GM23338 (cell line): ENCODE measurements at regions not wholly inside any gene's neighbourhood (a gene's known extent, or its start where the extent isn't known, plus 50 kb on each side); places are given as distances from the start of the nearest gene placed in this dataset.
A peak's percentile ranks its signal among the peaks of the same experiment; 100 is the strongest.

ENCODE experiments used
- ATAC-seq: fragments of 200-7000 bp; cut with Tn5 transposase; 3 replicates; pipeline ENCODE4 v1.9.1; 2020
- DNase-seq: peaks from one replicate; pipeline ENCODE4 v3.0.0-alpha.2; 2015; ENCODE audit warnings: low spot score
- H2AFZ ChIP-seq: fragments of 200-600 bp; sonication (generic); 2 replicates; pipeline ENCODE4 v1.8.0; 2016; ENCODE audit warnings: antibody characterized with exemption, mild to moderate bottlenecking, moderate library complexity
- H3F3A ChIP-seq: fragments of 200-600 bp; sonication (generic); replicated peaks from 2 replicates; pipeline ENCODE4 v1.8.0; 2017; ENCODE audit warnings: antibody characterized with exemption, mixed run types, low read depth
- H3K27ac ChIP-seq: fragments of 200-600 bp; sonication (generic); 2 replicates; pipeline ENCODE4 v1.6.1; 2016; ENCODE audit warnings: low read depth
- H3K27me3 ChIP-seq: fragments of 200-600 bp; sonication (generic); 2 replicates; pipeline ENCODE4 v1.8.0; 2016; ENCODE audit warnings: mild to moderate bottlenecking, mixed run types, moderate library complexity; ENCODE audit not compliant: insufficient read depth
- H3K36me3 ChIP-seq: fragments of 200-600 bp; sonication (generic); 2 replicates; pipeline ENCODE4 v1.8.0; 2016; ENCODE audit warnings: mild to moderate bottlenecking; ENCODE audit not compliant: insufficient read depth
- H3K4me1 ChIP-seq: fragments of 200-600 bp; sonication (generic); 2 replicates; pipeline ENCODE4 v1.8.0; 2016; ENCODE audit warnings: mild to moderate bottlenecking, moderate library complexity; ENCODE audit not compliant: insufficient read depth
- H3K4me2 ChIP-seq: fragments of 200-600 bp; sonication (generic); 2 replicates; pipeline ENCODE4 v1.7.1; 2017; ENCODE audit warnings: mixed run types
- H3K4me3 ChIP-seq: fragments of 200-600 bp; sonication (generic); 2 replicates; pipeline ENCODE4 v1.6.1; 2016; ENCODE audit warnings: mixed run types
- H3K79me2 ChIP-seq: fragments of 200-600 bp; sonication (generic); replicated peaks from 2 replicates; pipeline ENCODE4 v1.8.0; 2017; ENCODE audit warnings: mild to moderate bottlenecking; ENCODE audit not compliant: insufficient read depth
- H3K9me2 ChIP-seq: fragments of 200-600 bp; sonication (generic); 2 replicates; pipeline ENCODE4 v1.8.0; 2017; ENCODE audit not compliant: insufficient read depth
- H4K20me1 ChIP-seq: fragments of 200-600 bp; sonication (generic); replicated peaks from 2 replicates; pipeline ENCODE4 v1.8.0; 2017; ENCODE audit warnings: mild to moderate bottlenecking; ENCODE audit not compliant: insufficient read depth
- H3K27ac Mint-ChIP-seq: 2 replicates; pipeline ENCODE4 v1.8.0; 2020; ENCODE audit warnings: inconsistent platforms, mild to moderate bottlenecking, moderate library complexity, mixed read lengths
- H3K27me3 Mint-ChIP-seq: 3 replicates; pipeline ENCODE4 v1.8.0; 2022; ENCODE audit warnings: low read depth, mild to moderate bottlenecking, moderate library complexity, mixed read lengths, inconsistent platforms; ENCODE audit not compliant: insufficient read depth, poor library complexity
- H3K36me3 Mint-ChIP-seq: 3 replicates; pipeline ENCODE4 v1.8.0; 2021; ENCODE audit warnings: low read depth, mild to moderate bottlenecking, inconsistent platforms, moderate library complexity, mixed read lengths
- H3K4me1 Mint-ChIP-seq: 3 replicates; pipeline ENCODE4 v1.8.0; 2020; ENCODE audit warnings: mild to moderate bottlenecking, inconsistent platforms, mixed read lengths
- H3K4me3 Mint-ChIP-seq: 3 replicates; pipeline ENCODE4 v1.8.0; 2021; ENCODE audit warnings: moderate library complexity, mild to moderate bottlenecking, inconsistent platforms, mixed read lengths
- H3K9me3 Mint-ChIP-seq: 3 replicates; pipeline ENCODE4 v1.8.0; 2020; ENCODE audit warnings: moderate library complexity, mild to moderate bottlenecking, inconsistent platforms, mixed read lengths
- CTCF ChIP-seq, 2 experiments: fragments of 200-600 bp in 1 of 2; sonication (generic) in 1 of 2; conservative IDR thresholded peaks; 2 replicates each; pipeline versions ENCODE4 v1.5.1 to v1.6.1; 2016 to 2017; ENCODE audit warnings: antibody characterized with exemption in 2 of 2, low read depth in 2 of 2, mild to moderate bottlenecking in 2 of 2, moderate library complexity in 1 of 2
- ETS1 ChIP-seq: IDR thresholded peaks from 2 replicates; pipeline ENCODE4 v1.6.1; 2016; ENCODE audit warnings: antibody characterized with exemption
- EZH2phosphoT487 ChIP-seq: fragments of 200-600 bp; sonication (generic); IDR thresholded peaks from one replicate; pipeline ENCODE4 v1.8.1; 2018; ENCODE audit warnings: antibody characterized with exemption; ENCODE audit not compliant: unreplicated experiment
- JUNB ChIP-seq: IDR thresholded peaks from one replicate; pipeline ENCODE4 v1.6.1; 2016; ENCODE audit warnings: antibody characterized with exemption; ENCODE audit not compliant: unreplicated experiment
- NANOG ChIP-seq: IDR thresholded peaks from 2 replicates; pipeline ENCODE4 v1.6.1; 2016; ENCODE audit warnings: antibody characterized with exemption, borderline replicate concordance
- POLR2AphosphoS5 ChIP-seq: IDR thresholded peaks from 2 replicates; pipeline ENCODE4 v1.6.1; 2016; ENCODE audit warnings: antibody characterized with exemption, low read depth
- REST ChIP-seq: IDR thresholded peaks from one replicate; pipeline ENCODE4 v1.6.1; 2018; ENCODE audit warnings: antibody characterized with exemption; ENCODE audit not compliant: unreplicated experiment
- STAT1 ChIP-seq: IDR thresholded peaks from one replicate; pipeline ENCODE4 v1.6.1; 2016; ENCODE audit warnings: antibody characterized with exemption; ENCODE audit not compliant: unreplicated experiment

- ATAC-seq = no peak
- Histone ChIP-seq H4K20me1 (no peaks in the 10 kb centered on the region), H3K4me3 (no peak overlapping the region), H3K27ac (no peak overlapping the region), H3K4me1 (0 out of 2 replicates have a peak, but pooled peaks cover 3% of the 10 kb centered on the region), H3K4me2 (no peak overlapping the region), H2AFZ (no peak overlapping the region), H3K9me2 (peaks cover 16% of the 10 kb centered on the region; the same call in 1 of the 2 replicates), H3K27me3 (no peaks in the 10 kb centered on the region), H3K36me3 (no peaks in the 10 kb centered on the region), H3F3A (no peaks in the 10 kb centered on the region), H3K79me2 (no peaks in the 10 kb centered on the region)
- Mint-ChIP-seq H3K9me3 (peaks cover 29% of the 10 kb centered on the region), H3K27ac (no peak overlapping the region), H3K4me3 (no peak overlapping the region), H3K4me1 (peaks cover 16% of the 10 kb centered on the region), H3K27me3 (peaks cover 7% of the 10 kb centered on the region), H3K36me3 (peaks cover 22% of the 10 kb centered on the region; the same call in 2 of the 3 replicates)
- no peak for DNase-seq
- TF ChIP-seq JUNB (no peak), CTCF (conservative IDR thresholded peaks at IDR 0.05; ENCODE audit: low read depth in 2 of 2) (no peak), ETS1 (no peak), NANOG (no peak), REST (no peak), STAT1 (no peak), EZH2phosphoT487 (no peak), POLR2AphosphoS5 (no peak)
Observed at GRCh38 chr5:9924614-9925013, 294.5 kb upstream of the TAS2R1 start.

- ATAC-seq = no peak
- Histone ChIP-seq H3K36me3 (no peaks in the 10 kb centered on the region), H3K4me2 (no peak overlapping the region), H3K27me3 (no peaks in the 10 kb centered on the region), H3K4me3 (no peak overlapping the region), H3K4me1 (peaks cover 11% of the 10 kb centered on the region; the same call in 1 of the 2 replicates), H3K9me2 (peaks cover 16% of the 10 kb centered on the region; the same call in 1 of the 2 replicates), H3F3A (no peaks in the 10 kb centered on the region), H3K79me2 (no peaks in the 10 kb centered on the region), H2AFZ (no peak overlapping the region), H3K27ac (no peak overlapping the region), H4K20me1 (no peaks in the 10 kb centered on the region)
- Mint-ChIP-seq H3K4me3 (no peak overlapping the region), H3K36me3 (peaks cover 22% of the 10 kb centered on the region; the same call in 2 of the 3 replicates), H3K4me1 (peaks cover 22% of the 10 kb centered on the region), H3K27ac (no peak overlapping the region), H3K9me3 (peaks cover 29% of the 10 kb centered on the region), H3K27me3 (peaks cover 4% of the 10 kb centered on the region)
- TF ChIP-seq CTCF (conservative IDR thresholded peaks at IDR 0.05; ENCODE audit: low read depth in 2 of 2) (peak; percentile 48 to 81), NANOG (no peak)
- no peak for DNase-seq
Observed at GRCh38 chr5:9922719-9923118, 292.6 kb upstream of the TAS2R1 start.
